ENCODE measurements at regions not wholly inside any gene's neighbourhood (a gene's known extent, or its start where the extent isn't known, plus 50 kb on each side); places are given as distances from the start of the nearest gene placed in this dataset.

DNA sequence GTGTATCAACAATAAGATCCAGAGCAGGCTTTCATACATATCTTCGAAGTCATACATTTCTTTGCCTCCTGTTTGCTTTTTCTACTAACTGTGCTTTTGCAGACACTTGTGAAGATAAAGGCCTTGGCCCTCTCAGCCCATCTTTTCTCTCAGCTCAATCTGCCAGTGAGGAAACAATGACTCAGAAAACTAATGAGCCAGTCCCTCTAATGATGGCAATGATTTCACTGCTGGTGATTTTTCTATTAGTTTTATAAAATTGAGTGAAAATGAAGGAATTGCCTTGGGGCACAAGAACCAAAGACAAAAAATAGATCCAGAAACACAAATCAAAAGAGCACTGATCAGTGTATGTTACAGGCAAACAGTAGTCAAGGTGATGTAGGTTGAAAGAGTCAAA lies 167.7 kb upstream of the PPP2R2B start:
- TF ChIP-seq, protein P1, sequence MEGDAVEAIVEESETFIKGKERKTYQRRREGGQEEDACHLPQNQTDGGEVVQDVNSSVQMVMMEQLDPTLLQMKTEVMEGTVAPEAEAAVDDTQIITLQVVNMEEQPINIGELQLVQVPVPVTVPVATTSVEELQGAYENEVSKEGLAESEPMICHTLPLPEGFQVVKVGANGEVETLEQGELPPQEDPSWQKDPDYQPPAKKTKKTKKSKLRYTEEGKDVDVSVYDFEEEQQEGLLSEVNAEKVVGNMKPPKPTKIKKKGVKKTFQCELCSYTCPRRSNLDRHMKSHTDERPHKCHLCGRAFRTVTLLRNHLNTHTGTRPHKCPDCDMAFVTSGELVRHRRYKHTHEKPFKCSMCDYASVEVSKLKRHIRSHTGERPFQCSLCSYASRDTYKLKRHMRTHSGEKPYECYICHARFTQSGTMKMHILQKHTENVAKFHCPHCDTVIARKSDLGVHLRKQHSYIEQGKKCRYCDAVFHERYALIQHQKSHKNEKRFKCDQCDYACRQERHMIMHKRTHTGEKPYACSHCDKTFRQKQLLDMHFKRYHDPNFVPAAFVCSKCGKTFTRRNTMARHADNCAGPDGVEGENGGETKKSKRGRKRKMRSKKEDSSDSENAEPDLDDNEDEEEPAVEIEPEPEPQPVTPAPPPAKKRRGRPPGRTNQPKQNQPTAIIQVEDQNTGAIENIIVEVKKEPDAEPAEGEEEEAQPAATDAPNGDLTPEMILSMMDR (IDR thresholded peaks at IDR 0.05; ENCODE audit: low read length, missing control alignments): no peak
- DNase-seq (ENCODE audit: low read depth): no peak
- H3K4me3 ChIP-seq (replicated peaks; ENCODE audit: low read depth, low read length): no peak overlapping the region

DNA sequence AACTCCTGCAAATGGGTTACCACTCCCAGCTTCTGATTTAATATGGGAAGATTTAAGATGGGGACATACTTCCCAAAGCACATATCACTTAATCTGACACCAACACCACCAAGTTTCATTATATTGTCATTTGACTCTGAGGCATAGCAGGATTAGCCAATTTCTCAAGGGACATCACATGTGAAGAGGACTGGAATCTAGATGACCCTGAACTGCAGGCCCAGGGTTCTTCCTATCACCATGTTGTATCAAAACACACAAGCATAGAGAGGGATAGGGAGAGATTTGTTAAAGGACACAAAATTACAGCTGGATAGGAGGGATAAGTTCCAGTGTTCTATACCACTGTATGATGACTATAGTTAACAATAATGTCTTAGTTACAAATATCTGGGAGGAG lies 168.3 kb upstream of the PPP2R2B start:
- no peak for DNase-seq (ENCODE audit: low read depth)
- TF ChIP-seq, protein P1 (IDR thresholded peaks at IDR 0.05; ENCODE audit: low read length, missing control alignments): no peak
- no peak overlapping the region for H3K4me3 ChIP-seq (replicated peaks; ENCODE audit: low read depth, low read length)

DNA sequence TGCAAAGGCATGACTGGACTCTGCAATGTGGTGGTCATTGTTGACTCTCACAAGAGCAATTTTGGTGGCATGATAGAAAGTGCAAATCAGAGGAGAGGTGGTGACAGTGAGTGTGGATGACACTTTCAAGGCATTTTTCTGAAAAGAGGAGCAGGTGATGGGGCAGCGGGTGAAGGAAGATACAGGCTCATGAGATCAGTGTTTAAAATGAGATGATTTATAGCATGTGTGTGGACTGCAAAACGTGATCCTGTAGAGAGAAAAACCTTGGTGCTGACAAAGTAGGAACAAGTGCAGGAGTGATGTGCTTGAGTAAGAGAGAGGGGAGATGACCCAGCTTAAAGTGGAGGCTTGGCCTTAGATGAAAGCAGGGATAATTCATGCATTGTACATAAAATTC lies 171.2 kb upstream of the PPP2R2B start:
- H3K4me3 ChIP-seq (replicated peaks; ENCODE audit: low read depth, low read length): no peak overlapping the region
- no peak for DNase-seq (ENCODE audit: low read depth)
- TF ChIP-seq, protein P1 (IDR thresholded peaks at IDR 0.05; ENCODE audit: low read length, missing control alignments): no peak

DNA sequence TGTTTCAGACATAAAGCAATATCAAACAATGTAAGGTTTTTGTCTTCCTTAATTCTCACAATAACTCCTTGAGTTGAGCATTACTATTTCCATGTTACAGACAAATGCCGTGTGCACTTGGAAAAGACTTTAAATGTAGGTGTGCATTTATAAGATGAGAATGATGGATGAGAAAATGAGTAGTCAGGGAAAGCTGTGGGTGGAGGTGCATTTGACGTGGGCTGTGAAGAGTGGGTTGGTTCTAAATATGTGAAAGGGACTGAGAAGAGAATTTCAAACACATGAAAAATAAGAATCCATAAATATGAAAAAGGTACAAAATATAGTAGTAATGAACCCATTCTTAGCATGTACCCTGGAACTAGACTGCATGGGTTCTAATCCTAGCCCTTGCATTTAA lies 171.6 kb upstream of the PPP2R2B start:
- no peak overlapping the region for H3K4me3 ChIP-seq (replicated peaks; ENCODE audit: low read depth, low read length)
- TF ChIP-seq, protein P1 (IDR thresholded peaks at IDR 0.05; ENCODE audit: low read length, missing control alignments): no peak
- no peak for DNase-seq (ENCODE audit: low read depth)

DNA sequence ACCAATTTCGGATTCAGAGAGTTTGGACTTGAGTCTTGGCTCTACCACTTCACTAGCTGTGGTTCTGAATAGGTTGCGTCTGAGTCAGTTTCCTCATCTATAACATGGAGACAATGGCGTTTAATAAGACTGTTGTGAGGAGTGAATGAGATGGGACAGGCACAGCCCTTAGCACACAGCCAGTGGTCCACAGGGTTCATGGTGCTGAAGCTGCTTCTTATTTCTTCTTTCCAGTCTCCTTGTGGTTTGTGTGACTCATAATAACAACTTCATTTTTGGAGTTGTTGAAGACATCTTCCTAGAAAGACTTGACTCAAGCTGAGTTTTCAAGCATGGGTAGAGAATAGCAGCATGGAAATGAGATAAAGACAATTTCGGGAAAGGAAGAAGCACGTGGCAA lies 172.6 kb upstream of the PPP2R2B start:
- no peak overlapping the region for H3K4me3 ChIP-seq (replicated peaks; ENCODE audit: low read depth, low read length)
- TF ChIP-seq, protein P1 (IDR thresholded peaks at IDR 0.05; ENCODE audit: low read length, missing control alignments): no peak
- DNase-seq (ENCODE audit: low read depth): peak; percentile 14

DNA sequence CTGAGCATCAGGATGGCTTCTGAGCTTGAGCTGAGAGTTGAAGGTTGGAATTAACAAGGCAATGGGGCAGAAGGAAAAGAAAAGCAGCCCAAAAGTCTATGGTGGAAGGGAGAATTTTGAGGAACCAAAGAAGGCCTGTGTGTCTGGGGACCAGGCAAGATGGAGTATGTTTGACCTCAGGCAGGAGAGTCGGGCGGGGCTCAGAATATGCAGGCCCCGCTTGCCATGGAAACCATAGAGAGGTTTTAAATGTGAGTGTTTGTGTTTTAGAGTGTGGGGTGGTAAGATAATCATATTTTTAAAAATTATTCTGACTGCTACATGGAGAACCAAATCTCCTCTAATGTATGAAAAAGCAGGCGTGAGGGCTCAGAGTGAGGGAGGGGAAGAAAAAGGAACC lies 174.0 kb upstream of the PPP2R2B start:
- DNase-seq (ENCODE audit: low read depth): no peak

More for the DNA sequence above, 174.0 kb upstream of the PPP2R2B start:
- TF ChIP-seq, protein P1 (IDR thresholded peaks at IDR 0.05; ENCODE audit: low read length, missing control alignments): no peak
- no peak overlapping the region for H3K4me3 ChIP-seq (replicated peaks; ENCODE audit: low read depth, low read length)
